Liver (tissue), 8 donors: ENCODE measurements at regions not wholly inside any gene's neighbourhood (a gene's known extent, or its start where the extent isn't known, plus 50 kb on each side); places are given as distances from the start of the nearest gene placed in this dataset.
"Not testable (repeated sequence)": the region's sequence is repeated elsewhere in the genome, so short reads cannot be mapped to it uniquely, and the experiment has no call there.

ENCODE experiments used
- DNase-seq: peaks from one replicate; pipeline ENCODE4 v3.0.0-alpha.2; 2017; ENCODE audit warnings: low spot score
- H3K27ac ChIP-seq, 2 donors: one replicate each; pipeline ENCODE4 v1.7.0; 2013; ENCODE audit warnings: inconsistent platforms in 2 of 2, low read length in 2 of 2, control low read depth in 1 of 2, low read depth in 1 of 2, mild to moderate bottlenecking in 1 of 2
- H3K27me3 ChIP-seq, 4 donors: one replicate each; pipeline versions ENCODE4 v1.6.1 to v1.7.0; 2013; ENCODE audit warnings: low read length in 3 of 4, inconsistent platforms in 1 of 4, mild to moderate bottlenecking in 1 of 4, moderate library complexity in 1 of 4; ENCODE audit not compliant: control insufficient read depth in 4 of 4, insufficient read depth in 4 of 4
- H3K36me3 ChIP-seq, 4 donors: one replicate each; pipeline versions ENCODE4 v1.6.1 to v1.7.0; 2013; ENCODE audit warnings: low read length in 3 of 4, mild to moderate bottlenecking in 3 of 4, low read depth in 1 of 4, moderate library complexity in 1 of 4; ENCODE audit not compliant: control insufficient read depth in 4 of 4, insufficient read depth in 3 of 4
- H3K4me1 ChIP-seq, 4 donors: one replicate each; pipeline versions ENCODE4 v1.6.1 to v1.7.0; 2013; ENCODE audit warnings: low read length in 3 of 4, mild to moderate bottlenecking in 3 of 4, moderate library complexity in 1 of 4; ENCODE audit not compliant: control insufficient read depth in 4 of 4, insufficient read depth in 4 of 4
- H3K4me3 ChIP-seq, 3 donors: one replicate each; pipeline versions ENCODE4 v1.6.1 to v1.7.0; 2013; ENCODE audit warnings: low read length in 3 of 3, control low read depth in 1 of 3, low read depth in 1 of 3, mild to moderate bottlenecking in 1 of 3
- H3K9ac ChIP-seq, 2 donors: one replicate each; pipeline ENCODE4 v1.7.0; 2013; ENCODE audit warnings: low read length in 2 of 2, mild to moderate bottlenecking in 2 of 2, moderate library complexity in 2 of 2, control low read depth in 1 of 2, low read depth in 1 of 2
- H3K9me3 ChIP-seq, 4 donors: one replicate each; pipeline versions ENCODE4 v1.6.1 to v1.7.0; 2013; ENCODE audit warnings: low read length in 3 of 4; ENCODE audit not compliant: control insufficient read depth in 4 of 4
- ATF3 ChIP-seq: IDR thresholded peaks from 2 replicates; pipeline ENCODE4 v1.6.1; 2016; ENCODE audit warnings: antibody characterized with exemption
- CTCF ChIP-seq: fragments of 150-350 bp; IDR thresholded peaks from 2 replicates; pipeline ENCODE4 v1.5.1; 2017; ENCODE audit warnings: improper control_type of control experiment, low read depth, low read length; ENCODE audit not compliant: missing input control
- EGR1 ChIP-seq, 2 donors: IDR thresholded peaks; 2 replicates each; pipeline ENCODE4 v1.6.1; 2016 to 2018; ENCODE audit warnings: antibody characterized with exemption in 2 of 2, low read depth in 2 of 2
- FOXA1 ChIP-seq: IDR thresholded peaks from 2 replicates; pipeline ENCODE4 v1.6.1; 2016; ENCODE audit warnings: antibody characterized with exemption
- FOXA2 ChIP-seq: IDR thresholded peaks from 2 replicates; pipeline ENCODE4 v1.6.1; 2016; ENCODE audit warnings: antibody characterized with exemption
- NR2F2 ChIP-seq: IDR thresholded peaks from 2 replicates; pipeline ENCODE4 v1.6.1; 2016; ENCODE audit warnings: antibody characterized with exemption
- SP1 ChIP-seq: IDR thresholded peaks from 2 replicates; pipeline ENCODE4 v1.6.1; 2018; ENCODE audit warnings: antibody characterized with exemption, mild to moderate bottlenecking
- YY1 ChIP-seq: IDR thresholded peaks from 2 replicates; pipeline ENCODE4 v1.6.1; 2016; ENCODE audit warnings: antibody characterized with exemption, mild to moderate bottlenecking
- ZBTB33 ChIP-seq: IDR thresholded peaks from 2 replicates; pipeline ENCODE4 v1.6.1; 2016; ENCODE audit warnings: antibody characterized with exemption
- WGBS: extraction: QIAGEN DNeasy Blood & Tissue Kit; methylation state at CpG from one replicate; pipeline ENCODE4 v1.1.7; 2013; 5-methylcytosine and 5-hydroxymethylcytosine counted together
- donor health status: healthy.
- donor health status: healthy.
- donor health status: healthy.
- donor health status: healthy.
- donor health status: healthy.

GRCh38 chr13:105678072-105678471, 857.4 kb downstream of the EFNB2 start:
- Histone ChIP-seq H3K9me3 (no peaks in the 10 kb centered on the region), H3K27me3 (no peaks in the 10 kb centered on the region), H3K4me1 (no peaks in the 10 kb centered on the region), H3K4me3 (no peak overlapping the region), H3K36me3 (no peaks in the 10 kb centered on the region), H3K9ac (no peak overlapping the region), H3K27ac (no peak overlapping the region)
- no peak for DNase-seq
- WGBS, result 64% methylated on average over 1 of the region's 1 CpG
- TF ChIP-seq ZBTB33, result no peak
- TF ChIP-seq EGR1 (IDR thresholded peaks at IDR 0.05; ENCODE audit: low read depth in 2 of 2), result no peak

GRCh38 chr13:105672881-105673280, 862.6 kb downstream of the EFNB2 start:
- no peak for TF ChIP-seq FOXA1
- TF ChIP-seq EGR1 (IDR thresholded peaks at IDR 0.05; ENCODE audit: low read depth in 2 of 2), result no peak
- TF ChIP-seq ATF3, result no peak
- TF ChIP-seq CTCF, result no peak
- no peak for TF ChIP-seq YY1
- Histone ChIP-seq H3K9me3 (no peaks in the 10 kb centered on the region), H3K4me3 (no peak overlapping the region)

GRCh38 chr13:105671131-105671530, 864.3 kb downstream of the EFNB2 start:
- not testable (repeated sequence) for H3K27me3 ChIP-seq
- 89% methylated on average over 9 of the region's 9 CpGs for WGBS

More at GRCh38 chr13:105672881-105673280, 862.6 kb downstream of the EFNB2 start:
- Histone ChIP-seq H3K27me3 (no peaks in the 10 kb centered on the region), H3K36me3 (no peaks in the 10 kb centered on the region), H3K9ac (no peak overlapping the region), H3K27ac (no peak overlapping the region), H3K4me1 (peaks cover 0 to 4% (median 0%) of the 10 kb centered on the region in 4 donors)
- DNase-seq, result no peak
- WGBS, result 85% methylated on average over 4 of the region's 4 CpGs

GRCh38 chr13:105670179-105670990, 865.1 kb downstream of the EFNB2 start:
- DNase-seq, result no peak
- H3K4me3 ChIP-seq, result no peak overlapping the region
- no peaks in the 10 kb centered on the region for H3K9me3 ChIP-seq
- no peaks in the 10 kb centered on the region for H3K36me3 ChIP-seq
- H3K27ac ChIP-seq, result no peak overlapping the region
- no peaks in the 10 kb centered on the region for H3K27me3 ChIP-seq
- no peak for TF ChIP-seq NR2F2
- TF ChIP-seq SP1, result no peak
- TF ChIP-seq FOXA2, result no peak
- TF ChIP-seq YY1, result no peak
- peaks cover 0 to 4% (median 0%) of the 10 kb centered on the region in 4 donors for H3K4me1 ChIP-seq
- no peak overlapping the region for H3K9ac ChIP-seq
- 64% methylated on average over 3 of the region's 3 CpGs for WGBS

More at GRCh38 chr13:105671131-105671530, 864.3 kb downstream of the EFNB2 start:
- not testable (repeated sequence) for H3K9ac ChIP-seq, H3K27ac ChIP-seq, H3K36me3 ChIP-seq, H3K9me3 ChIP-seq, H3K4me3 ChIP-seq, H3K4me1 ChIP-seq, DNase-seq
